Mammary epithelial cell (primary cell): ENCODE measurements at regions not wholly inside any gene's neighbourhood (a gene's known extent, or its start where the extent isn't known, plus 50 kb on each side); places are given as distances from the start of the nearest gene placed in this dataset.

Experiments used
- EZH2 ChIP-seq: IDR thresholded peaks from 2 replicates; pipeline ENCODE4 v1.6.1; 2012; ENCODE audit warnings: low read length, inconsistent platforms, borderline replicate concordance
- TF ChIP-seq, protein P1 (sequence below), 2 donors: IDR thresholded peaks in 1 of 2; conservative IDR thresholded peaks in 1 of 2; 2 replicates each; pipeline ENCODE4 v1.5.1; 2011 to 2012; ENCODE audit warnings: inconsistent platforms in 2 of 2, low read length in 2 of 2, mild to moderate bottlenecking in 2 of 2, control low read depth in 1 of 2, low read depth in 1 of 2; ENCODE audit not compliant: insufficient read depth in 1 of 2; ENCODE audit errors: extremely low read depth in 1 of 2

DNA sequence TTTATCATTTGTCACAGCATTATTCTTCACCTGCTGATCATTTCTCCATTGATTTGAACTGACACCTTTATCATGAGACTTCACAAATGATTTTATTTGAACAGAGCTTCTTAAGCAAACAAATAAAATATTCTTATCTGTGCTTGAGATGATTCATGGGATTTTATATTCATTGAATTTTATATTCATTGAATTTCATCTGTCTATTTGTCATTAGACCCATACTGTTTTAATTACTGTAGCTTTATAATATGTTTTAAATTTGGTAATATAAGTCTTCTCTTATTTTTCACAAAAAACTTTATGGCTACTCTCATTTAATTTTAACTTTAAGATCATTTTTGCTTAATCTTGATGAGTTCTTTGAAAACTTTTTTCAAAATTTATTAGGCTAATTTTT is 777.4 kb upstream of the TBX3 start:
- TF ChIP-seq, protein P1, sequence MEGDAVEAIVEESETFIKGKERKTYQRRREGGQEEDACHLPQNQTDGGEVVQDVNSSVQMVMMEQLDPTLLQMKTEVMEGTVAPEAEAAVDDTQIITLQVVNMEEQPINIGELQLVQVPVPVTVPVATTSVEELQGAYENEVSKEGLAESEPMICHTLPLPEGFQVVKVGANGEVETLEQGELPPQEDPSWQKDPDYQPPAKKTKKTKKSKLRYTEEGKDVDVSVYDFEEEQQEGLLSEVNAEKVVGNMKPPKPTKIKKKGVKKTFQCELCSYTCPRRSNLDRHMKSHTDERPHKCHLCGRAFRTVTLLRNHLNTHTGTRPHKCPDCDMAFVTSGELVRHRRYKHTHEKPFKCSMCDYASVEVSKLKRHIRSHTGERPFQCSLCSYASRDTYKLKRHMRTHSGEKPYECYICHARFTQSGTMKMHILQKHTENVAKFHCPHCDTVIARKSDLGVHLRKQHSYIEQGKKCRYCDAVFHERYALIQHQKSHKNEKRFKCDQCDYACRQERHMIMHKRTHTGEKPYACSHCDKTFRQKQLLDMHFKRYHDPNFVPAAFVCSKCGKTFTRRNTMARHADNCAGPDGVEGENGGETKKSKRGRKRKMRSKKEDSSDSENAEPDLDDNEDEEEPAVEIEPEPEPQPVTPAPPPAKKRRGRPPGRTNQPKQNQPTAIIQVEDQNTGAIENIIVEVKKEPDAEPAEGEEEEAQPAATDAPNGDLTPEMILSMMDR (conservative IDR thresholded peaks at IDR 0.05 in 1 of 2, IDR thresholded peaks at IDR 0.05 in 1 of 2; ENCODE audit: extremely low read depth in 1 of 2, insufficient read depth in 1 of 2, low read depth in 1 of 2, low read length in 2 of 2) = no peak
- TF ChIP-seq EZH2 = no peak
